NCI-H1105 treated with DMSO at 0.1 percent for 48 hours (cell line): ENCODE measurements at regions not wholly inside any gene's neighbourhood (a gene's known extent, or its start where the extent isn't known, plus 50 kb on each side); places are given as distances from the start of the nearest gene placed in this dataset.
"Not testable (repeated sequence)": the region's sequence is repeated elsewhere in the genome, so short reads cannot be mapped to it uniquely, and the experiment has no call there.

Source experiments
- DNase-seq: peaks from one replicate; lab custom pipeline; 2025; lab: John Stamatoyannopoulos, UW

GRCh38 chr13:67440236-67440975 lies 210.3 kb upstream of the PCDH9 start:
- no peak for DNase-seq

- DNase-seq: no peak
Observed at GRCh38 chr13:67439365-67439764, 209.2 kb upstream of the PCDH9 start.

GRCh38 chr13:67438465-67438864 lies 208.3 kb upstream of the PCDH9 start:
- DNase-seq: no peak

GRCh38 chr13:67437244-67437643 lies 207.1 kb upstream of the PCDH9 start:
- no peak for DNase-seq

- peak; percentile 8 for DNase-seq
Observed at GRCh38 chr13:67421475-67421874, 191.3 kb upstream of the PCDH9 start.

GRCh38 chr13:67416047-67416925 lies 186.2 kb upstream of the PCDH9 start:
- DNase-seq: no peak

- DNase-seq: no peak
Observed at GRCh38 chr13:67410645-67411044, 180.5 kb upstream of the PCDH9 start.

GRCh38 chr13:67408798-67409197 lies 178.7 kb upstream of the PCDH9 start:
- peak; percentile 1 for DNase-seq

- no peak for DNase-seq
Observed at GRCh38 chr13:67402546-67402945, 172.4 kb upstream of the PCDH9 start.

- no peak for DNase-seq
Observed at GRCh38 chr13:67395577-67395976, 165.4 kb upstream of the PCDH9 start.

- DNase-seq: no peak
Observed at GRCh38 chr13:67392014-67392413, 161.9 kb upstream of the PCDH9 start.

GRCh38 chr13:67390462-67391086 lies 160.4 kb upstream of the PCDH9 start:
- no peak for DNase-seq

- no peak for DNase-seq
Observed at GRCh38 chr13:67389171-67389570, 159.0 kb upstream of the PCDH9 start.

- DNase-seq: not testable (repeated sequence)
Observed at GRCh38 chr13:67383109-67383757, 153.1 kb upstream of the PCDH9 start.

GRCh38 chr13:67377919-67378318 lies 147.8 kb upstream of the PCDH9 start:
- no peak for DNase-seq

- DNase-seq: no peak
Observed at GRCh38 chr13:67374391-67374790, 144.3 kb upstream of the PCDH9 start.

GRCh38 chr13:67372868-67373464 lies 142.8 kb upstream of the PCDH9 start:
- DNase-seq: no peak

GRCh38 chr13:67369895-67370660 lies 139.9 kb upstream of the PCDH9 start:
- no peak for DNase-seq

GRCh38 chr13:67367399-67367798 lies 137.3 kb upstream of the PCDH9 start:
- DNase-seq: no peak

GRCh38 chr13:67366533-67366932 lies 136.4 kb upstream of the PCDH9 start:
- DNase-seq: no peak
